SU-DHL-6 (cell line): ENCODE measurements at regions not wholly inside any gene's neighbourhood (a gene's known extent, or its start where the extent isn't known, plus 50 kb on each side); places are given as distances from the start of the nearest gene placed in this dataset.

Experiments used
- H2AFZ ChIP-seq: fragments of 200-600 bp; sonication (generic); 2 replicates; pipeline ENCODE4 v1.6.1; 2014; ENCODE audit warnings: low read depth, mild to moderate bottlenecking, moderate library complexity, mixed read lengths, antibody characterized with exemption, low read length; ENCODE audit not compliant: severe bottlenecking
- H3F3A ChIP-seq: fragments of 200-600 bp; shearing (Covaris generic); 2 replicates; pipeline ENCODE4 v1.6.0; 2016; ENCODE audit warnings: antibody characterized with exemption, mild to moderate bottlenecking; ENCODE audit not compliant: insufficient read depth
- H3K27ac ChIP-seq: fragments of 200-600 bp; sonication (generic); 2 replicates; pipeline ENCODE4 v1.5.1; 2016; ENCODE audit warnings: low read depth, mild to moderate bottlenecking, low read length, moderate library complexity, mixed read lengths
- H3K27me3 ChIP-seq: fragments of 200-600 bp; sonication (generic), shearing (Covaris generic); 2 replicates; pipeline ENCODE4 v1.6.0; 2014; ENCODE audit warnings: mild to moderate bottlenecking, low read length
- H3K36me3 ChIP-seq: fragments of 200-600 bp; sonication (generic); 2 replicates; pipeline ENCODE4 v1.6.1; 2014; ENCODE audit warnings: mild to moderate bottlenecking, low read length, mixed read lengths
- H3K4me2 ChIP-seq: fragments of 300-600, 200-600 bp; shearing (Covaris generic), sonication (generic); 2 replicates; pipeline ENCODE4 v1.6.0; 2014; ENCODE audit warnings: low read length, low read depth, mild to moderate bottlenecking; ENCODE audit not compliant: poor library complexity, severe bottlenecking
- H3K4me3 ChIP-seq: fragments of 200-600 bp; sonication (generic); 2 replicates; pipeline ENCODE4 v1.5.1; 2014; ENCODE audit warnings: antibody characterized with exemption, low read length, mild to moderate bottlenecking, mixed read lengths; ENCODE audit not compliant: insufficient read depth, poor library complexity, severe bottlenecking
- H3K79me2 ChIP-seq: fragments of 200-600 bp; sonication (generic); 2 replicates; pipeline ENCODE4 v1.6.1; 2014; ENCODE audit warnings: mild to moderate bottlenecking, low read length, moderate library complexity; ENCODE audit not compliant: insufficient read depth
- H3K9ac ChIP-seq: fragments of 200-600 bp; sonication (generic); 2 replicates; pipeline ENCODE4 v1.7.0; 2014; ENCODE audit warnings: mild to moderate bottlenecking, low read length
- H3K9me2 ChIP-seq: fragments of 200-600 bp; sonication (generic); replicated peaks from 2 replicates; pipeline ENCODE4 v1.6.1; 2014; ENCODE audit warnings: low read length; ENCODE audit not compliant: insufficient read depth
- H3K9me3 ChIP-seq: fragments of 200-600 bp; sonication (generic); 2 replicates; pipeline ENCODE4 v1.6.1; 2014; ENCODE audit warnings: low read length, mixed read lengths; ENCODE audit not compliant: insufficient read depth
- H4K20me1 ChIP-seq: fragments of 200-600 bp; sonication (generic); 2 replicates; pipeline ENCODE4 v1.6.1; 2014; ENCODE audit warnings: low read depth, mild to moderate bottlenecking, antibody characterized with exemption, low read length, moderate library complexity, mixed read lengths
- EZH2phosphoT487 ChIP-seq: fragments of 200-600 bp; sonication (generic), shearing (Covaris generic); conservative IDR thresholded peaks from 2 replicates; pipeline ENCODE4 v1.6.1; 2018; ENCODE audit warnings: mild to moderate bottlenecking, antibody characterized with exemption, low read length, moderate library complexity, mixed read lengths
- TF ChIP-seq, protein P1 (sequence below): fragments of 200-600 bp; sonication (generic); IDR thresholded peaks from one replicate; pipeline ENCODE4 v1.5.1; 2017; ENCODE audit warnings: antibody characterized with exemption, mild to moderate bottlenecking, low read length, moderate library complexity; ENCODE audit not compliant: insufficient read depth, poor library complexity, severe bottlenecking

DNA sequence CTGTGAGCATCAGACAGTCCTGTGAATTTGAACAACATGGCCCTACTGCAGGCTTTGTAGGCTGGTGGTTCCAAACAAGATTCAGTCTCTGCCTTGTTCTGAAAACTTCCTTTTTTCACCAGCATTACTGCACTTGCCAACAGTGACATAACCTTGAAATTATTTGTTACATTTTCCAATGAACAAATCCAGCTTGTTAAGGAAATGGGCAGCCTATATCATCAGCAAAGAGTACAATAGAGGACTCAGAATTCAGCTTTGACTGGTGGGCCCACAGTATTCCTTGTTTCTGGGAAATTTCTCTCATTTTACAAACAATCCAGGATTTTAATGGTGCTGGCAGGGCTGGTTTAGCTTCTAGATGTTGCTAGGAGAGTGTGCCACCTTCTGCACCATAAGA lies 703.7 kb upstream of the FZD8 start:
- H3K9me3 ChIP-seq = no peaks in the 10 kb centered on the region
- no peak overlapping the region for H3K27ac ChIP-seq
- no peak overlapping the region for H3K4me3 ChIP-seq
- H3K27me3 ChIP-seq = no peaks in the 10 kb centered on the region
- H3K9ac ChIP-seq = no peak overlapping the region
- H2AFZ ChIP-seq = no peak overlapping the region
- H3K4me2 ChIP-seq = no peak overlapping the region
- H4K20me1 ChIP-seq = no peaks in the 10 kb centered on the region
- no peaks in the 10 kb centered on the region for H3F3A ChIP-seq
- H3K79me2 ChIP-seq = no peaks in the 10 kb centered on the region
- no peaks in the 10 kb centered on the region for H3K9me2 ChIP-seq
- TF ChIP-seq, protein P1, sequence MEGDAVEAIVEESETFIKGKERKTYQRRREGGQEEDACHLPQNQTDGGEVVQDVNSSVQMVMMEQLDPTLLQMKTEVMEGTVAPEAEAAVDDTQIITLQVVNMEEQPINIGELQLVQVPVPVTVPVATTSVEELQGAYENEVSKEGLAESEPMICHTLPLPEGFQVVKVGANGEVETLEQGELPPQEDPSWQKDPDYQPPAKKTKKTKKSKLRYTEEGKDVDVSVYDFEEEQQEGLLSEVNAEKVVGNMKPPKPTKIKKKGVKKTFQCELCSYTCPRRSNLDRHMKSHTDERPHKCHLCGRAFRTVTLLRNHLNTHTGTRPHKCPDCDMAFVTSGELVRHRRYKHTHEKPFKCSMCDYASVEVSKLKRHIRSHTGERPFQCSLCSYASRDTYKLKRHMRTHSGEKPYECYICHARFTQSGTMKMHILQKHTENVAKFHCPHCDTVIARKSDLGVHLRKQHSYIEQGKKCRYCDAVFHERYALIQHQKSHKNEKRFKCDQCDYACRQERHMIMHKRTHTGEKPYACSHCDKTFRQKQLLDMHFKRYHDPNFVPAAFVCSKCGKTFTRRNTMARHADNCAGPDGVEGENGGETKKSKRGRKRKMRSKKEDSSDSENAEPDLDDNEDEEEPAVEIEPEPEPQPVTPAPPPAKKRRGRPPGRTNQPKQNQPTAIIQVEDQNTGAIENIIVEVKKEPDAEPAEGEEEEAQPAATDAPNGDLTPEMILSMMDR = no peak
- no peak for TF ChIP-seq EZH2phosphoT487
- H3K36me3 ChIP-seq = no peaks in the 10 kb centered on the region

DNA sequence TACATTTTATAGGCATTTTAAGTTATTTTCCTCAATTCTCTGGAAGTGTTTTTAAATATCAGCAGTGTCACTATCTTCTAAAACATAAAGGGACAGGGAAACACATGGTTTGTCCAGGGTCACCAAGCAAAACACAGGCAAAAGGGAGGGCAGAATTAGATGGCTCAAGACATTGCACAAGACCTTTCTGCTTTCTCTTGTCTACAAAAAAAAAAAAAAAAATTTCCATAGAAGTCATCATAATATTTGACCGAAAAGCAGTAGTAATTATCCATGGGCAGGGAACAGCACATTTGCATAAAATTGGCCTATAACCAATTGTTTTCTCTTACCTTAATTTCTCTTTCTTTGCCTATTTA lies 703.1 kb upstream of the FZD8 start:
- Histone ChIP-seq H3K9me2 (no peaks in the 10 kb centered on the region), H3F3A (no peaks in the 10 kb centered on the region), H3K27me3 (no peaks in the 10 kb centered on the region), H3K36me3 (no peaks in the 10 kb centered on the region), H2AFZ (no peak overlapping the region), H3K9ac (no peak overlapping the region), H3K27ac (no peak overlapping the region), H3K79me2 (no peaks in the 10 kb centered on the region), H4K20me1 (no peaks in the 10 kb centered on the region), H3K9me3 (no peaks in the 10 kb centered on the region), H3K4me3 (no peak overlapping the region), H3K4me2 (no peak overlapping the region)
- TF ChIP-seq EZH2phosphoT487 = no peak
- TF ChIP-seq, protein P1 = no peak

DNA sequence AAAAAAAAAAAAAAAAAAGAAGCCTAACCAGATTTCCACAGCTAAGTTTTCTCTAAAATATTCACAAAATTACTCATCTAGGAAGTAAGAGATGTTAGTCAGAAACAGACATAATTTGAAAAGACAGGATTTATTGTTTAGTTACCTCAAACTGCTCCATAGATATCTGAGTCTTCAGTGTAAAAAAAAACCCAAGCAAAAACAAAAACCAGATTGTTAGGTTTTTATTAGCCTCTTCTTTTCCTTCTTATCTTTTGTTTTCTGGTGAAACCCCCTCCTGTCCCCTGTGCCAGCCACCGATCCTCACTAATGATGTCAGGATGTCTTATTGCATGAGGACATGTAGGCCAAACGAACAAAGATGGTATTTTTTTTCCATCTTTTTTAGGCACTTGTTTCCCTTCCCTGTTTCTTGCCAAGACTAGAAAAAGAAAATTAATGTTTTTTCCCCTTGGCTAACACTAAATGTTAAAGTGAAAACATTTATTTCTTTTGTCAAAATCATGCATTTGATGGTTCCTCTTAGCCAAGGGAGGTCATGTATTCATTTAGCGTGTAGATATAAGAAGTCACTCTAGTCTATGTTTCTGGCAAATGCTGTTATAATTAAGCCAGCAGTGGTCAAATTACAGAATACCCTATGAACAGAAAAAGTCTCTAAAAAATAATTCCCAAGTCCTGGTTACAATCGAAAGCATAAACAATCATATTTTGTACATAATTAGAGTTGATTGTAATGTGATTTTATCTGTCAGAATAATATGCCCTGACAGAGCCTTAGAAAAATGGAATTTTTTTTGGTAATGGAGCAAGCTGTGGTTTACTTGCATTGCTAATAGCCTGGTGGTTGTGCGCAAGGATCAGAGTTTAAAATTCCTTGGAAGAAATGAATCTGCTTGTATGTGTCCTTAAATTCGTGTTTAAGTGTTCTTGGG lies 702.4 kb upstream of the FZD8 start:
- Histone ChIP-seq H4K20me1 (no peaks in the 10 kb centered on the region), H3K9ac (no peak overlapping the region), H3K9me2 (no peaks in the 10 kb centered on the region), H2AFZ (no peak overlapping the region), H3K27me3 (no peaks in the 10 kb centered on the region), H3F3A (no peaks in the 10 kb centered on the region), H3K9me3 (no peaks in the 10 kb centered on the region), H3K36me3 (no peaks in the 10 kb centered on the region), H3K4me3 (no peak overlapping the region), H3K4me2 (no peak overlapping the region), H3K79me2 (no peaks in the 10 kb centered on the region), H3K27ac (no peak overlapping the region)
- TF ChIP-seq, protein P1 = no peak
- no peak for TF ChIP-seq EZH2phosphoT487
